ENCODE measurements at regions not wholly inside any gene's neighbourhood (a gene's known extent, or its start where the extent isn't known, plus 50 kb on each side); places are given as distances from the start of the nearest gene placed in this dataset.

DNA sequence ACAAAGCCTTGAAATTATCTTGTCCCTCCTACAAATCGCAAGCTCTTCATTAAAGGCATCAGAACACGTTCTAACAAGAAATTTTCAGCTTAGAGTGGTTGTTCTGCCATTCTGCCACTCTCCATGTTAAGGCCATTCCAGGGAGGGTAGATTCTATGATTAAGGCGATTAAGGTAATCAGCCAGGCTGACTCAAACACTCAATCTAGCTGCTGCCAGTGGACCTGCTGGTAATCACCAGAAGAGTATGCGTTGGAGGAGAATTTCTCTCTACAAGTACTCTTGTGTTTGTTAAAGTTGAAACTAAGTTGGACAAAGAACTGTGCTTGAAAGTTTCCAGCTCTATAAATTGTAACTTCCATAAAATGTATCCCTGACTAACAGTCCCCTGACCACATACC, 149.2 kb upstream of the COL1A2 start:
- Histone ChIP-seq H3K9me1 (ENCODE audit: insufficient read depth, low read length) (no peaks in the 10 kb centered on the region), H3K79me1 (ENCODE audit: low read depth in 1 of 2, low read length in 2 of 2) (no peaks in the 10 kb centered on the region), H3K56ac (ENCODE audit: extremely low read depth, insufficient read depth, low read length) (no peak overlapping the region), H2BK20ac (ENCODE audit: low read depth, low read length) (no peak overlapping the region), H2AK5ac (ENCODE audit: low read depth, low read length) (no peak overlapping the region), H2BK5ac (ENCODE audit: low read depth, low read length, poor library complexity, severe bottlenecking) (no peak overlapping the region), H2BK15ac (ENCODE audit: low read depth, low read length) (no peak overlapping the region), H3K4me3 (ENCODE audit: insufficient read depth, low read depth, low read length) (no peak overlapping the region), H3K4me2 (ENCODE audit: low read depth, low read length) (no peak overlapping the region), H4K8ac (ENCODE audit: low read depth in 2 of 2, low read length in 2 of 2) (no peak overlapping the region), H2AFZ (replicated peaks; ENCODE audit: low read length, poor library complexity) (no peak overlapping the region), H3K18ac (ENCODE audit: low read depth, low read length) (no peak overlapping the region), H3K27me3 (ENCODE audit: control insufficient read depth, insufficient read depth, low read length) (peaks cover 2% of the 10 kb centered on the region; the same call in 1 of the 2 replicates), H3K9ac (ENCODE audit: low read depth, low read length) (no peak overlapping the region), H4K20me1 (ENCODE audit: insufficient read depth, low read length) (no peaks in the 10 kb centered on the region), H2AK9ac (replicated peaks; ENCODE audit: low read depth, low read length, poor library complexity) (no peak overlapping the region), H4K91ac (ENCODE audit: insufficient read depth, low read depth, low read length) (no peak overlapping the region), H3K23ac (ENCODE audit: low read depth, low read length) (no peak overlapping the region), H4K5ac (ENCODE audit: low read depth, low read length) (no peak overlapping the region), H3K14ac (replicated peaks; ENCODE audit: low read depth, low read length) (no peak overlapping the region), H2BK120ac (ENCODE audit: low read depth, low read length) (no peak overlapping the region), H3K4me1 (ENCODE audit: control insufficient read depth, insufficient read depth, low read length) (no peaks in the 10 kb centered on the region), H3K36me3 (ENCODE audit: control insufficient read depth, insufficient read depth, low read length) (no peaks in the 10 kb centered on the region), H3K4ac (ENCODE audit: low read depth, low read length) (no peak overlapping the region), H3K27ac (ENCODE audit: insufficient read depth, low read length) (no peak overlapping the region), H3K9me3 (ENCODE audit: control insufficient read depth, insufficient read depth, low read length) (no peaks in the 10 kb centered on the region)
- ChIA-PET CTCF (interaction anchor here (0.8 kb wide), 1 partner anchor 44 kb away, joined by 3 read pairs; no protein-coding TSS in a partner anchor), POLR2A (ENCODE audit: unreplicated experiment) (no interaction called here)
- no CpG with 5 or more reads among the region's 4 CpGs for WGBS, 2 experiments (ENCODE audit: extremely low coverage in 2 of 2, insufficient read length in 1 of 2)
- intact Hi-C loops (cut with micrococcal nuclease): no loop called here
- TF ChIP-seq SMC3 (IDR thresholded peaks at IDR 0.05; ENCODE audit: low read depth, low read length) (no peak), NFE2L2 (IDR thresholded peaks at IDR 0.05; ENCODE audit: low read depth, low read length) (no peak), CEBPB (IDR thresholded peaks at IDR 0.05; ENCODE audit: low read depth, low read length) (no peak), MXI1 (IDR thresholded peaks at IDR 0.05; ENCODE audit: borderline replicate concordance, low read depth, low read length) (no peak), BHLHE40 (IDR thresholded peaks at IDR 0.05; ENCODE audit: low read depth, low read length) (no peak), FOS (IDR thresholded peaks at IDR 0.05; ENCODE audit: low read depth, low read length) (no peak), POLR2A (IDR thresholded peaks at IDR 0.05; ENCODE audit: low read depth, low read length) (no peak)
- TF ChIP-seq, protein P1, sequence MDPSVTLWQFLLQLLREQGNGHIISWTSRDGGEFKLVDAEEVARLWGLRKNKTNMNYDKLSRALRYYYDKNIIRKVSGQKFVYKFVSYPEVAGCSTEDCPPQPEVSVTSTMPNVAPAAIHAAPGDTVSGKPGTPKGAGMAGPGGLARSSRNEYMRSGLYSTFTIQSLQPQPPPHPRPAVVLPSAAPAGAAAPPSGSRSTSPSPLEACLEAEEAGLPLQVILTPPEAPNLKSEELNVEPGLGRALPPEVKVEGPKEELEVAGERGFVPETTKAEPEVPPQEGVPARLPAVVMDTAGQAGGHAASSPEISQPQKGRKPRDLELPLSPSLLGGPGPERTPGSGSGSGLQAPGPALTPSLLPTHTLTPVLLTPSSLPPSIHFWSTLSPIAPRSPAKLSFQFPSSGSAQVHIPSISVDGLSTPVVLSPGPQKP (IDR thresholded peaks at IDR 0.05; ENCODE audit: borderline replicate concordance, low read depth, low read length): no peak
- TF ChIP-seq, protein P2, sequence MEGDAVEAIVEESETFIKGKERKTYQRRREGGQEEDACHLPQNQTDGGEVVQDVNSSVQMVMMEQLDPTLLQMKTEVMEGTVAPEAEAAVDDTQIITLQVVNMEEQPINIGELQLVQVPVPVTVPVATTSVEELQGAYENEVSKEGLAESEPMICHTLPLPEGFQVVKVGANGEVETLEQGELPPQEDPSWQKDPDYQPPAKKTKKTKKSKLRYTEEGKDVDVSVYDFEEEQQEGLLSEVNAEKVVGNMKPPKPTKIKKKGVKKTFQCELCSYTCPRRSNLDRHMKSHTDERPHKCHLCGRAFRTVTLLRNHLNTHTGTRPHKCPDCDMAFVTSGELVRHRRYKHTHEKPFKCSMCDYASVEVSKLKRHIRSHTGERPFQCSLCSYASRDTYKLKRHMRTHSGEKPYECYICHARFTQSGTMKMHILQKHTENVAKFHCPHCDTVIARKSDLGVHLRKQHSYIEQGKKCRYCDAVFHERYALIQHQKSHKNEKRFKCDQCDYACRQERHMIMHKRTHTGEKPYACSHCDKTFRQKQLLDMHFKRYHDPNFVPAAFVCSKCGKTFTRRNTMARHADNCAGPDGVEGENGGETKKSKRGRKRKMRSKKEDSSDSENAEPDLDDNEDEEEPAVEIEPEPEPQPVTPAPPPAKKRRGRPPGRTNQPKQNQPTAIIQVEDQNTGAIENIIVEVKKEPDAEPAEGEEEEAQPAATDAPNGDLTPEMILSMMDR (conservative IDR thresholded peaks at IDR 0.05; ENCODE audit: low read depth, low read length): no peak
- BruUV-seq (replicated peaks): no TSS peak
- in situ Hi-C loops (cut with MboI; ENCODE audit: low sequenced_read_pairs): no loop called here
- dilution Hi-C loops (cut with HindIII; ENCODE audit: low sequenced_read_pairs, unreplicated experiment): no loop called here
- no peak for DNase-seq
- no peak for ATAC-seq (ENCODE audit: low read depth)

Data from IMR-90 (cell line).